HCT116 (cell line): ENCODE measurements at regions not wholly inside any gene's neighbourhood (a gene's known extent, or its start where the extent isn't known, plus 50 kb on each side); places are given as distances from the start of the nearest gene placed in this dataset.

Experiments
- CTCF ChIP-seq, 3 experiments: fragments of 200-600 bp in 1 of 3; sonication (generic) in 1 of 3; IDR thresholded peaks in 2 of 3; conservative IDR thresholded peaks in 1 of 3; 2 replicates each; pipeline ENCODE4 v1.5.1; 2012 to 2017; ENCODE audit warnings: low read depth in 2 of 3, low read length in 2 of 3, antibody characterized with exemption in 1 of 3, borderline replicate concordance in 1 of 3, control low read depth in 1 of 3, mild to moderate bottlenecking in 1 of 3, mixed read lengths in 1 of 3, mixed run types in 1 of 3, moderate library complexity in 1 of 3; ENCODE audit not compliant: insufficient read depth in 1 of 3
- POLR2A ChIP-seq: IDR thresholded peaks from 2 replicates; pipeline ENCODE4 v1.7.0; 2011; ENCODE audit warnings: borderline replicate concordance; ENCODE audit not compliant: insufficient read depth, insufficient read length; ENCODE audit errors: extremely low read depth

DNA sequence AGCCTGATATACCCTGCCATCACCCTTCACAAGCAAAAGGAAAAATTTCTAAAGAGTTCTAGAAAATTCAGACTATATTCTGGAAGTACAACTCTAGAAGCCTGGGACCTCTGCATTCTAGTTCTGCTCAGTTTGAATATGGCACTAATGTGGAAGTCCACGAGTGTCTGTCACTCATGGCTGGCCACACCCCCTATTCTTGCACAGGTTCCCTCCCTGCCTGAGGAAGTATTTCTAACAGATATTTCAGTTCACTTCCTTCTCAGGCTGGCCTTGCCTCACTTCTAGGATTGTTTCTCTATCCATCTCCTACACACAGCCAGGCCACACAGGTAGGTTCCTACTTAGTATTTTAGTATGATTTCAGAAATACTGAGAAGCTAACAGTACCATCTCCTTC is 67.4 kb downstream of the PHLDA1 start:
- TF ChIP-seq CTCF (IDR thresholded peaks at IDR 0.05 in 2 of 3, conservative IDR thresholded peaks at IDR 0.05 in 1 of 3; ENCODE audit: borderline replicate concordance in 1 of 3, insufficient read depth in 1 of 3, low read depth in 2 of 3, low read length in 2 of 3) = no peak
- no peak for TF ChIP-seq POLR2A
